T-helper 2 cell treated with Interferon-gamma antibody and Interleukin-4, amounts not matched to agents 100 ng/mL and 5 ng/mL, for 36 hours (primary cell): ENCODE measurements at regions not wholly inside any gene's neighbourhood (a gene's known extent, or its start where the extent isn't known, plus 50 kb on each side); places are given as distances from the start of the nearest gene placed in this dataset.

Experiments used
- intact Hi-C: fragments of 100-400 bp; cut with micrococcal nuclease; formaldehyde crosslinking; loops from one replicate; pipeline ENCODE4 v1.15.1; 2023

DNA sequence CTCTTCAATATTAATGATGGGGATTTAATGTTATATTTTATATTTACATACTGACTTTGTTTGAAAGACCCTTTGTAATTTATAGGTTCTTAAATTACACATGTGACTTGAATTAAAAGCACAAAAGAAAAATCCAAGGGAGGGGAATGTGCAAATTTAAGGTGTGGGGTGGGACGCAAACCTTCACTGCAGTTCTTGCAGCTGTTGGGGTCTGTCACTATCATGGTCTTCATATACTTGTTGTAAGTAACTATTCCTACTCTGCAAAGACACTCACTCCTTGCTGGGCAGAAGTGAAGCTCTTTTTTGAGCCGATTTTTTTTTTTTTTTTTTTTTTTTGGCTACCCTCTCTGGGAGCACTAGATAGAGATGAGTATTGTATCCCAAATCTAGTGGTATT, 505.3 kb downstream of the ARHGEF28 start:
- intact Hi-C loops: no loop called here

DNA sequence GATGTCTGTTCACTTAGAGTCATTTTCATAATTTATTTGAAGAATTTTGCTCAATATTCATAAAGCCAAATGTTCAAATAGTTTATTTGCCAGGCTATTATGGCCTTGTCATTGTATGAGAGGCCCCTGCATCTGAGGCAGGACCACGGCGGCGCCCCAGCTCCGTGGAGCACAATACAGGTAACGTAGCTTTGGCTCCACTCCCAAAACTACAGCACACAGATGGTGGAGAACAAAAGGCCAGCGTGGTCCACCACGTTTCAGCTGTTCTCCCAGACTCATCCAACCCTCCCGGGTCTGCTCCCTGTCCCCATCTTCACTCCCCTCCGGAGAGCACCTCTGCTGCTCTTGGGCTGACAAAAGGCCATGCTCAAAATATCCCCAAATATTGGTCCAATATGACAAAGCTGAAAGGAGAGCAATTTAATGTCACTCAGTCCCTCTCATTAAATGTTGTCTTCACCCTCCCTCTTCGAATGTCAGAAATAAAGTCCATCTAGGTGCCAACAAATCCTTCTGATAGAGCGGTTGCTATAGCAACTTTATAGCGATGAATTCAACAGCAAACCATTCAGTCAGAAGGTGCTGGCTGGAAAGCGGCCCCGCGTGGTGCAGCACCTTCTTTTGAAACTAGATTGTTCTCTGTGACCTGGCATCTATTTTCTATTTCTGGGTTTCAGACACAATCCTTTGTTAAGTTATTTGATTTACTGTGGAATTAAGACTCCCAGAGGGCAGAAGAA, 504.3 kb downstream of the ARHGEF28 start:
- intact Hi-C loops: no loop called here

DNA sequence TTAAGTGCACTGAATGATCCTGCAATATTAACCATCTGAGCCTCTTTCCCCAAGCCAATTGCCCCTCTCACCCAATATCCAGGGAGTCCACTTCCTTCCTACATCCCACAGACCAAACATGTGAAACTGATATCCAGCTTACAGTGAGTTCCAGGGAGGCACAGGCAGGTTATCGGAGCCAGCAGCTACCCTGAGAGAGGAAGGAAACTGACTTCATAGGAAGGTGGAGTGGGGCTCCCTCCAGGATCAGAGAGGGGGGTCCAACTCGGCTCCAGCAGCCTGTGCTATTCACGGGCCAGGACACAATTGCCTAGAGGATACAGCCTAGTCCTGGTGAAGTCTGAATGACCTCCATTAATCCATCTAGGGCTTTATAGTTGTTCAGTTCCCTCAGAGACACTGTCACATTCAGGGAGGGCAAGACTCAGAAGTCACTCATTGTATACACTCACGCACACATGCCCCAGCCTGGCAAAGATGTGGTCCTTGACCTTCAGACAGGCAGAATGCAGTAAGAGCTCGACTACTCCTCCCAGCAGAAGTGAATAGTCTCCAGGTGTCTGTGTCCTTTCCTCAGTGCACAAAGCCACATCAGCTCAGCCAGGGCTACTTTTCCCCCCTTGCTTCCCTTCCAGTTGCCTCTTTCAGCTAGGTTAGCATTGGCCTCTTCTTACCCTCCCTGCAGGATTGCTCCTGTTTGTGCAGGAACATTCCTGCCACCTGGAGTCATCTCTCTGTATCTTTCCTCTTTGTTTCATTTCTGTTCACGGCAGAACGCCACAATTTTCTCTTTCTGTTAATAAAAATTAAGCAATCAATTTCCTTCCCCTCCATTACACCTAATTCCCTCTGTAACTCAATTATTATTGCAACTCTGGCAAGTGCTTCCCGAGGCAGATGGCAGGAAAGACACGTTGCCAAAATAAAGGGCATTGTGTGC, 501.7 kb downstream of the ARHGEF28 start:
- intact Hi-C loops: no loop called here

DNA sequence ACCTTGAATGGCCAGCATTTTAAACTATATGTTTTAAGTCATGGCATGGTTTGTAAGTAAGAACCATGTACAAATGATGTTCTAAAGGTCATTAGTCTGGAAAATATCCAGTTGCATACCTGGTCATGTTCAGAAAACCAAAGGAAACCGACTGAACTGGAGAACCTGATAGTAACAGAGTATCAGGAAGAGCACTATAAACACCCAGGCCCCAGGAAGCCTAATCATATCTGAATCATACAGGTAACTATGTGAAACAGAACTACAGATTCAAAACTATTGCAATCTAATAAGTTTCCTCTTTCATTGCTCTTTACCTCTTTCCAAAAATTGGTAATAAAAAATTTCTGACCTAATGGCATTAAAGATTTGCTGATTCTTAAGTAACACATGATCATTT, 500.3 kb downstream of the ARHGEF28 start:
- intact Hi-C loops: no loop called here

DNA sequence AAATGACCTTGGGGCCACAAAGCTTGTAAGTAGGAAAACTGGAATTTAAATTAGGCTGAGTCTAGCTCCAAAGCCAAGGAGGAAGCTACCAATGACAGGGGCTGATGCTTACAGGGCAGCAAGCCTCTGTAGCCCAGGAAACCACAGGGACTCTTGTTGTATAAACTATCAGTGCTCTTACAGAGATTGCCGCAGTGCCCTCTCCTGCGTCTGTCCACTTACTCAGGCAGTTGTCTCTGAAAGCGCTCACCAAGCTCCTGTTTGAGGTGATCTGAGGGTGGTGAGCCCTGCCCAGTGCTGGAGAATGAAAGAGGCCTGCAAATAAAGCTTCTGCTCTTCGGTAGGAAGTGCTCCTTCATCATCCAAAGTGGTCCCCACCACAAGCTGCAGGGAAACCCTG, 498.8 kb downstream of the ARHGEF28 start:
- intact Hi-C loops: no loop called here

DNA sequence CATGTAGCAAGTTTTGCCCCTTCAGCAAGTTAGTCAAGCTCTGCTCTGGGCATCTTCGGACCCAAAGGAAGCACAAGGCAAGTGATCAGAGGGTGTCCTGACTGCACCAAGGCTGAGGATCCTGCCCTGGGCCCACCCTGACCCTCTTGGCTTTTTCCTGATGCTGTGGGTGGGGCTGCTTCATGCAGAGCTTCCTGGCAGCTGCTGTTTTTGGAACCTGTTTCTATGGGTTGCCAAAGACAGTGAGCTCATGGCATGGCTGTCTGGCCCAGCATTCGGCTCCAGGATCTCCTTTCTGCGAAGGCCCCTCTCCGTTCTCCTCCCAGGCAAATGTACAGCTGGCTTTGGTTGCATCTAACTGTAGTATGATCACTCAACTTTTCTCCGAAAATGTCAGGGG, 497.9 kb downstream of the ARHGEF28 start:
- intact Hi-C loops: no loop called here

DNA sequence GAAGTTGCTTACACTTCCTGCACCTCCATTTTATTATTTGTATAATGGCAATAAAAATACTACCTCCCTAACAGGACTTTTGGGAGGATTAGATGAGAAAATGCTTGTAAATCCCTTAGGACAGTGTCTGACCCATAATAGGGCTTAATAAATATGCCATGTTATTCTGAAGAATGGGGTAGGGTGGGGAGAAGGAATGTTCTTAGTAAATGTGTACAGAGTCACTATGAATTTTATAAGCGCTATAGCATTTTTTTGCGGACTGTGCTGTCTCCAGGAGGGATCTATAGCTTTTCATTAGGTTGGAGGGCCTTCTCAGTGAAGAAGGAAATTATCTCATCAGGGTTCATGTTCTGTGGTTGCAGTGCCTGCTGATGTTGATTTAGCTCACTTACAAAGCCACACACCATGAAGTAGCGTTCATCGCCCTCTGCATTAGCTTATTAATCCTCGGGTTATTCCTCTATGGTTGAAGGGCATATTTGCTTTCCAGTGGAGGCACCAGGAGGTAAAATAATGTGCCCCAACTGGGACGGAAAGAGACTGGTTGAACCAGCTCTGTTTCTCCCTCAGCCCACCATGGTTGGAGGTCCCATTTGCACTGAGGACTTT, 497.1 kb downstream of the ARHGEF28 start:
- intact Hi-C loops: no loop called here

DNA sequence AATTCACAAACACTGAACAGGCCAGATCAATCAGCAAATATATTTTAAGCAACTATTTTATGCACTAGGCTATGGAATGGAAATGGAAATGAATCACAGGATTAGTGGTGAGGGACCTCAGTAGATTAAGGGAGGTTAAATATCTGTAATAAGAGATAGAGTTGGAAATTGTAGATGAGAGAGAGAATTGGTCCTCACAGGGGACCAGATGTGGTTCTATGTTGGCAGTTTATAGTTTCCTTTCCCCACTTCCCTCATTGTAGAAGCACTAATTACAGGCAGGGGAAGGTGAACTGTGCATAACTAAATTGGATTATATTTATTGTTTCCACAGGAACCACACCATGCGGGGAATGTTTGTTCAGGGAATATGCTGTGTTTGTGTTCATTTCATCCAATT, 496.2 kb downstream of the ARHGEF28 start:
- intact Hi-C loops: no loop called here

DNA sequence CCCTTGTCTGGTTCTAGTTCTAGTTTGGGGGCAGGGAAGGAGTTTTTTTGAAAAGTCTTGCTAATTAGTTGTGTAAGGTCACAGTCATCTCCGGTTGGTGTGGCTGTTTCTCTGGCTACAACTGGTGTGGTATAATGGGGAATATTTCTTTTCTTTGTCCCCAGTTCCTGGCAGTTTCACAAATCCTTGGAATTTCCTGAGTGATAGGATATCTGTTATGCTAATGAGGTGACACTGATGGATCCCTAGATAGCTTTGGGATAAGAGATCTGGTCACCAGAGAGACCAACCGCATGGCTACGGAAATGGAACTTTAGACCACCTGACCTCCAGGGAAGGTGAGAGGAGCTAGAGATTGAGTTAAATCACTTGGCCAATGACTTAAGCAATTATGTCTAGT, 494.6 kb downstream of the ARHGEF28 start:
- intact Hi-C loops: no loop called here

DNA sequence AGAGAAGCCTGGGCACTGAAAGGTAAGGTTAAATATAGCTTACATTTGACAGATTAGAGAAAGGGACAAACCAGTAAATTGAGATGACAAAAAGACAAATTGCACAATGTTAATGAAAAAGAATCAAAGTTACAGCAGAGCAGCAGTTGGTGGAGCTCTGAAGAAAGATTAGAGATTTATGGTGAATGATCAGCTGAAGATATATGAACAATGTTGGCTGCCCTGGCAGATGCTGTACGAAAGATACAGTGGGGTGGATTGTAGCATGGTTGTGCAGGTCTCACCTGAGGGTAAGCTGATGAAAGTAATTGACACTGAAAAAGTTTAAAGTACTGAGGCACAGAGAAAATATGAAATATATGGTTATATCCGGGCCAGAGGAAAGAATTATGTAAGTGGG, 492.1 kb downstream of the ARHGEF28 start:
- intact Hi-C loops: no loop called here

DNA sequence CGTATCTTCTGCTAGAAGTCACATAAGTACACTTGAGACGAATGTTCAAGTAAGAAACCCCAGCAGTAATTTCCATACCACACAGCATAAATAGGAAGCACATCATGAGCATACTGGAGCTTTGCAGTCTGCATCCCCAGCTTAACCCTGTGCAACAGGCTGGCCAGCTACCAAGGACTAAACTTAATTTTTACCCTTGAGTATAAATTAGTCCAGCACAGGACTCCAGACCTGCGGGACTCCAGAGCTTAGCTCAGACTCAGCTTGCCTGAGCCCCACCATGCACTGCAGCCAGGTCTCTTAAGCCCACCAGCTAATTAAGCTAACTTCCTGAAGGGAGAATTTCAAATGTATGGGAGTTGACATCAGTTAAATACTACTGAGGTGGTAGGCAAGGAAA, 491.0 kb downstream of the ARHGEF28 start:
- intact Hi-C loops: no loop called here

DNA sequence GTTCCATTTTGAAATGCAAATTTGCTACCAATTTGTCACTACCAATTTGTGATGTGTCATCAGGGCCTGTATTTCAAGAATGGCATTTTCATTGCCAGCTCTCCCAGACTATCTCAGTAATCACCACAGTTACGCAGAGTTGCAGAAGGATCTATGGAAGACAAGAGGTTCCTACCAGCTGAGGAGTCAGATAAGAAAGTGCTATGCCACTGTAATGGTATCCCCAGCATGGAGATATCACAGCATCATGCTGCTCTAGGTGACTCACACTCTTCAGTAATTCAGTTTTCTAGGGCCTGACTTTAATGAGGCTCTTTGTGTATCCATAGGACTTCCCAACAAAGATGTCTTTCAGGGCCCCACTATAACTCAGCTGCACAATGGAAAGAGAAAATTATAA, 490.3 kb downstream of the ARHGEF28 start:
- intact Hi-C loops: no loop called here

DNA sequence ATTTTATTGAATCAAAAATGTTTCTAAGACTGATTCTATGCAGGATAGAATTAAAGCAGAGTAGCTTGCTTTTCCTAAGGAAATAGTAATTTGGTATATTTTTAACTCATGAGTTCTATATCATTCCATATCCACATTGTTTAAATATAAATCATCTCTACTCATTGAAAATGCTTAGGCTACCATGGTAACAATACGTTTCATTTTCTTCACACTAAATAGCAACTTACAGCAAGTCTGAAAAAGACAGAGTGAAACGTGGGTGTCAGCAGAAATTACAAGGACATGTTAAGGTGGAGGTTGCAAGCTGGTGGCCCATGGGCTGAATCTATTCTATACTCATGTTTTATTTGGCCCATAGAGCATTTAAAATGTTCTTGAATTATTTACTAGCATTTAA, 487.9 kb downstream of the ARHGEF28 start:
- intact Hi-C loops: no loop called here

DNA sequence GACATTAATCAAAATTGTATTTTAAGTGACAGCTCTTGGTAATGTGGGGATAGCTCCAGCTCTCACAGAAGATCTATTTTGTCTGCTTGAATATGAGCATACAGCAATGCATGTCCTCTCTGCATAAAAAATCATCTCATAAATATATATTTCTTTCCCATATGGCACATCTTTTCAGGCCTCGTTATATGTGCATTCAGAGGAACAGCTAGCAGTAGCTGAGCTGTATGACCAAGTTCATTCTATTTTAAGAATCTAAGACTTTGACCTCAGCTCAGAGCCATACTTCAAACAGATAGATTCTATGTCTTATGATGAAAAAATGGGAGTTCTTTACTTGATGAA, 487.2 kb downstream of the ARHGEF28 start:
- intact Hi-C loops: no loop called here

DNA sequence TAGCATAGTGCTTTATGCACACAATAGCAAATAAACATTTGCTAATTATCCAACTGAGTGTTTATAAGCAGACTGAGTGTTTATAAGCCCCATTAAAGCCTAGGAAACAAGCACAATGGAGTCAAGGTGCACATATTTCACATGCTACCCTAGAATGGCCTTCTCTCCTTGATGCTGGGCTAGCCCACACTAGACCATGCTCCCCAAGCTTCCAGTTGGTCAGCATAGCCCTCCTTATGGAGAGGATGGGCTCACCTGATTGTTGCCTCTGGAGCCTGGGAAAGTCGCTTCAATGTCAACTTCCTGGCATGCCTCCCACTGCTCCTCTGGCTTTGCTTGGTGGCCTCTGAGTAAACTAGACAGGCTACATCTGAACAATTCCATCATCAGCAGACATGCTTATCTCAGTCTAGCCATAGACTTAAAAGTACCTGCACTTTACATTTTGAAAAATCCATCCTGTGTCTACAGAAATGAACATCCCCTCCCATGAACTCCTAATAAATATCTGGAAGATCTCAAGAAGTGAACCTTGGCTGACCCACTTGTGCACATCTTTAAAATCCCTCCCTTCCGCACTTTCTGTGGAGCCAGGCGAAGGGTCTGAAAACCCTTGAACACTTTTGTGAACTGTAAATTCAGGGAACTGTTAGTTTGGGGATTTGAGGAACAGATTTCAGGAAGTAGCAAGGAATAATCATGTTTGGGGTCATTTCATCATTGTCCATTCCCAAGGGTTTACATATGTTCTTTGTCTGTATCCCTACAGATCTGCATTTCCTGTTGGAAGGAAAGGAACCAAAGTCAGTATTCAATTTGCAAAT, 486.6 kb downstream of the ARHGEF28 start:
- intact Hi-C loops: no loop called here

DNA sequence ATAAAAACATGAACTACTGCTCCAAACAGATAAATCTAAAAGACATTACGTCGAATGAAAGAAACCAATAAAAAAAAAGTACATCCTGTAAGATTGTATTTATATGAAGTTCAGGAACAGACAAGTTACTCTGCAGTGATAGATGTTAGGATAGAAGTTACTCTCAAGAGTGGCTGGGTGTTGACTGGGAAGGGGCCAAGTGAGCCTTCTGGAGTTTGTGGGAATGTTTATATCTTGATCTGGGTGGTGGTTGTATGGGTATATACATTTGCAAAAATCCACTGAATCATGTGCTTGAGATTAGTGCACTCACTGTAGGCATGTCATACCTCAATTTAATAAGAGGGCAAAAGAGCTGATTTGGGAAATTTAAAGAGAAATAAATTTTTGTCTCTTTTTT, 485.8 kb downstream of the ARHGEF28 start:
- intact Hi-C loops: no loop called here

DNA sequence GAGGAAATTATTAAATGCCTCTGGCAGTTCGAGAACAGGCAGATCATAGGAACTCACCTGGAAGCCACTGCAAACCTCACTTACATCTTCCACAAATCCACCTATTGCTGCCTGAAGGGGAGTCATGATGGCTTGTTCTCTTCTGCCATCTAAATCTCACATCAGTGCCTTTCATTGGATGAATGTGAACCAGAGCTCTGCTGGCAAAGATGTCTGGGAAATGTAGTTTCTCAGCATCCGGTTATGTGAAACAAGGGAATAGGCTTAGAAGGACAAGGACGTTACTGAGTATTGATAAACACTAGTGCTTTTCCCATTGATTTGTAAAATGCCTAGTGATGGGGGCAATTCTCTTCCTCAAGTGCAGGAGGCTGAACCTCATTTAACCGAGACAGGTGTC, 483.3 kb downstream of the ARHGEF28 start:
- intact Hi-C loops: no loop called here

DNA sequence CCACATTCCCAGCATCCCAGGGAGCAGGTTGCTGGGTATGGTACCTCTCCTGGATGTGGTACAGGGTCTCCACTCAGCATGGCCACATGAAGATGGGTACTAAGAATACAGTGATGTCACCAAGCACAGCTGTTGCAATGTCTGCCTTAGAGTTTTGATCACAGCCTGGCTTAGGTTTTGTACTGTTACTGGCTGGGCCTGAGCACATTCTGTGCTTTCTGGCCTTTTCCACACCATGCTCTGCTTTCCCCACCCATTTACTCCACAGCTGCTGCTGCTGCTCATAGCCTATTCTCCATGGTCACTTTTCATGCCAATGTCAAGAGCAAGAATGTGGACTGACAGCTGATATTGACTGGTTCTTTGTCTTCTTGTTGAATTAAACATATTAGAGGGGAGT, 481.9 kb downstream of the ARHGEF28 start:
- intact Hi-C loops: no loop called here

DNA sequence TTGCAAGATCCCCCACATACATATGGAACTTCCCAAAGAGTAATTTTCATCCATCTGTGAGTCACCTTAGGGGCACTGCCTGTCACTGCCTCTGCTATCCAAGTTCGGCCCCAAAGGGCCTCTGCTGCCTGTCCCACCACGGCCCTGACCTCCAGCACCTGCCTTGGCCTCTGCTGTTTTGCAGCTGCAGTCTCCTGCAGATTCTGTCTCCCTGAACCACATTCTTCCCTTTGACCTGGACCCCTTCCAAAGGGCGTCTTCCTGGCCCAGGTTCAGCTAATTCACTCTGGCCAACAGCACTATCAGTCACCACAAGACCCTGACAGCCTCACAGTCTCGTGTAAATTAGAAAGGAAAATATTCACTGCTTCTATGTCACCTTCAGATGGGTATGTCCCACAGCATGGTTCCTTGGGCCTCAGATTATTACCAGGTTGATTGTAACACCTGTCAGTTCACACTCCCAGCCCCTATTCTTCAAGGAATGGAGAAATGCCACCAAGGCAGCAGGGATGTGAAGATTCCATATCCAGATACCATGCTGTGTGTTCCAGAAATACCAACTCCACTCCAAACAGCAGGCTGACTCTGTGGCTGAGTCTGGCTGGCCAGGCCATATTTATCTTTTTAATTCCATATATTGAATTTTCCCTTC, 479.3 kb downstream of the ARHGEF28 start:
- intact Hi-C loops: no loop called here

DNA sequence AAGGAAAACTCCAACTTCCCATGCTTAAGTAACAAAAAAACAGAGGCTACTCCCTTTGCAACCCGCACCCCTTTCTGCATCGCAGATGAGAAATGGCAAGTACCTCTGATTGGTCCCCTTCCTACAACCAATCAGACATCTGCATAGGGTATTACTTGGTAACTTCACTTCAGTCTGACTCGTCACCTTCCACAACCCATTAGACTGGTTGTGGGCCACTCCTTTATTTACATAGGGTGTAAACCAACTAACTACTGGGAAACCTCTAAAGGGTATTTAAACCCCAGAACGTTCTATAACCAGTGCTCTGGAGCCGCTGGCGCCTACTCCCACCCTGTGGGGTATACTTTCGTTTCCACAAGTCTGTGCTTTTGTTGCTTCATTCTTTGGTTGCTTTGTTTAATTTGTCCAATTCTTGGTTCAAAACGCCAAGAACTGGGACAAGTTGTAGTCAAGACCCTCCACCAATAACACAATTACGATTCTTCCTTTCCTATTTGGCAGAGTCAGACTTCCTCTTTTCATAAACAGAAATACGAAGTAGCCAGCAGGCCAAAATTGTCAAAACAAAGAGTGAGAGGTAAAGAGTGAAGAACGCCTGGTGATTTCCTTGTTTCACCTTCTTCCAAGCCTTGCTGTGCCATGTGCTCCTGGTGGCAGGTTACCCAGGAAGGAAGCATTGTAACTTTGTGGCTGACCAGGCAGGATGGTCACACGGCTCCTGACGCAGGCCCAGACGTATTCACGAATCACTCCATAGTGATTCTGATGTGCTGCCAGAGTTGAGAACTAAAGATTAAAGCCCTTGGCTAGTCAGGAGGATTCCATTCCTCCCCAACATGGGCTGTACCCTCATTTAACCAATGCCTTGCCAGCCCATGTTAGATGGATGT, 477.4 kb downstream of the ARHGEF28 start:
- intact Hi-C loops: no loop called here
